H9 (cell line): ENCODE measurements at regions not wholly inside any gene's neighbourhood (a gene's known extent, or its start where the extent isn't known, plus 50 kb on each side); places are given as distances from the start of the nearest gene placed in this dataset.

Source experiments
- DNase-seq: peaks from one replicate; pipeline ENCODE4 v3.0.0-alpha.2; 2017
- H2AFZ ChIP-seq: one replicate; pipeline ENCODE4 v1.6.1; 2013; ENCODE audit warnings: mild to moderate bottlenecking, low read length, control low read depth, moderate library complexity
- H2AK5ac ChIP-seq: 2 replicates; pipeline ENCODE4 v1.6.1; 2013; ENCODE audit warnings: low read length, control low read depth, mixed read lengths; ENCODE audit not compliant: insufficient read length
- H2BK120ac ChIP-seq: one replicate; pipeline ENCODE4 v1.6.1; 2013; ENCODE audit warnings: low read depth, mild to moderate bottlenecking, low read length, control low read depth, inconsistent platforms; ENCODE audit not compliant: poor library complexity, severe bottlenecking
- H2BK12ac ChIP-seq: 2 replicates; pipeline ENCODE4 v1.6.1; 2013; ENCODE audit warnings: low read length, control low read depth, mixed read lengths, low read depth; ENCODE audit not compliant: insufficient read length
- H2BK15ac ChIP-seq: 2 replicates; pipeline ENCODE4 v1.6.1; 2013; ENCODE audit warnings: low read depth, low read length, control low read depth
- H2BK20ac ChIP-seq: one replicate; pipeline ENCODE4 v1.6.1; 2013; ENCODE audit warnings: low read depth, mild to moderate bottlenecking, low read length, control low read depth, inconsistent platforms; ENCODE audit not compliant: poor library complexity, severe bottlenecking
- H2BK5ac ChIP-seq: 2 replicates; pipeline ENCODE4 v1.6.1; 2013; ENCODE audit warnings: low read length, control low read depth, mixed read lengths; ENCODE audit not compliant: insufficient read length
- H3K14ac ChIP-seq: 2 replicates; pipeline ENCODE4 v1.6.1; 2013; ENCODE audit warnings: low read length, control low read depth; ENCODE audit not compliant: insufficient read depth
- H3K18ac ChIP-seq: 2 replicates; pipeline ENCODE4 v1.6.1; 2013; ENCODE audit warnings: low read depth, mild to moderate bottlenecking, mixed read lengths, low read length, control low read depth; ENCODE audit not compliant: insufficient read length
- H3K23ac ChIP-seq: 2 replicates; pipeline ENCODE4 v1.6.1; 2013; ENCODE audit warnings: low read length, control low read depth, mixed read lengths, low read depth; ENCODE audit not compliant: insufficient read length
- H3K23me2 ChIP-seq: 2 replicates; pipeline ENCODE4 v1.6.1; 2013; ENCODE audit warnings: low read depth, mild to moderate bottlenecking, mixed read lengths, low read length, control low read depth; ENCODE audit not compliant: insufficient read length, poor library complexity, severe bottlenecking
- H3K27ac ChIP-seq: 2 replicates; pipeline ENCODE4 v1.5.1; 2013; ENCODE audit warnings: low read length, control low read depth, mixed read lengths, low read depth; ENCODE audit not compliant: insufficient read length
- H3K27me3 ChIP-seq: 2 replicates; pipeline ENCODE4 v1.6.1; 2013; ENCODE audit warnings: low read length, control low read depth, inconsistent platforms; ENCODE audit not compliant: insufficient read depth
- H3K4ac ChIP-seq: 2 replicates; pipeline ENCODE4 v1.6.1; 2013; ENCODE audit warnings: low read depth, mild to moderate bottlenecking, control low read depth, inconsistent platforms, low read length, moderate library complexity
- H3K4me1 ChIP-seq: 2 replicates; pipeline ENCODE4 v1.6.1; 2013; ENCODE audit warnings: low read length, control low read depth, inconsistent platforms; ENCODE audit not compliant: insufficient read depth
- H3K4me2 ChIP-seq: 2 replicates; pipeline ENCODE4 v1.6.1; 2013; ENCODE audit warnings: low read length, control low read depth, mixed read lengths; ENCODE audit not compliant: insufficient read length, insufficient read depth
- H3K56ac ChIP-seq: 2 replicates; pipeline ENCODE4 v1.6.1; 2013; ENCODE audit warnings: low read depth, mild to moderate bottlenecking, mixed read lengths, low read length, control low read depth; ENCODE audit not compliant: insufficient read length
- H3K79me1 ChIP-seq: 2 replicates; pipeline ENCODE4 v1.6.1; 2013; ENCODE audit warnings: low read depth, mild to moderate bottlenecking, moderate library complexity, low read length, control low read depth, inconsistent platforms; ENCODE audit not compliant: insufficient read depth, poor library complexity, severe bottlenecking
- H3K79me2 ChIP-seq: 2 replicates; pipeline ENCODE4 v1.6.1; 2013; ENCODE audit warnings: low read length, control low read depth, inconsistent platforms; ENCODE audit not compliant: insufficient read depth
- H3K9ac ChIP-seq: 2 replicates; pipeline ENCODE4 v1.6.1; 2013; ENCODE audit warnings: low read length, control low read depth, mixed read lengths; ENCODE audit not compliant: insufficient read length; ENCODE audit errors: extremely low read depth
- H3K9me3 ChIP-seq: one replicate; pipeline ENCODE4 v1.6.1; 2013; ENCODE audit warnings: low read depth, low read length, inconsistent platforms; ENCODE audit not compliant: control insufficient read depth
- H3T11ph ChIP-seq: one replicate; pipeline ENCODE4 v1.6.1; 2013; ENCODE audit warnings: mild to moderate bottlenecking, low read length, control low read depth, inconsistent platforms
- H4K20me1 ChIP-seq: one replicate; pipeline ENCODE4 v1.6.1; 2013; ENCODE audit not compliant: control insufficient read depth, insufficient read length, insufficient read depth
- H4K5ac ChIP-seq: 2 replicates; pipeline ENCODE4 v1.6.1; 2013; ENCODE audit warnings: low read depth, mild to moderate bottlenecking, mixed read lengths, low read length, control low read depth; ENCODE audit not compliant: insufficient read length
- H4K8ac ChIP-seq: replicated peaks from 2 replicates; pipeline ENCODE4 v1.6.1; 2013; ENCODE audit warnings: low read length, control low read depth, mixed read lengths, low read depth; ENCODE audit not compliant: insufficient read length
- H4K91ac ChIP-seq: 2 replicates; pipeline ENCODE4 v1.6.1; 2013; ENCODE audit warnings: low read depth, mild to moderate bottlenecking, moderate library complexity, mixed read lengths, low read length, control low read depth; ENCODE audit not compliant: insufficient read length
- H3K27ac Mint-ChIP-seq, 3 experiments: 2 replicates in 2 of 3; 3 replicates in 1 of 3; pipeline ENCODE4 v1.8.0; 2020 to 2021; ENCODE audit warnings: mixed read lengths in 3 of 3, mild to moderate bottlenecking in 1 of 3, moderate library complexity in 1 of 3
- H3K27me3 Mint-ChIP-seq: 2 replicates; pipeline ENCODE4 v1.8.0; 2021; ENCODE audit warnings: low read depth, mild to moderate bottlenecking, moderate library complexity, mixed read lengths
- H3K36me3 Mint-ChIP-seq, 3 experiments: 2 replicates in 2 of 3; 3 replicates in 1 of 3; pipeline ENCODE4 v1.8.0; 2020 to 2021; ENCODE audit warnings: low read depth in 3 of 3, mixed read lengths in 3 of 3; ENCODE audit not compliant: insufficient read depth in 1 of 3
- H3K4me1 Mint-ChIP-seq, 2 experiments: 2 replicates each; pipeline ENCODE4 v1.8.0; 2020; ENCODE audit warnings: mixed read lengths in 2 of 2
- H3K4me3 Mint-ChIP-seq, 2 experiments: 2 replicates in 1 of 2; 3 replicates in 1 of 2; pipeline ENCODE4 v1.8.0; 2020 to 2021; ENCODE audit warnings: mild to moderate bottlenecking in 2 of 2, mixed read lengths in 2 of 2, moderate library complexity in 1 of 2
- H3K9me3 Mint-ChIP-seq, 2 experiments: 2 replicates in 1 of 2; 3 replicates in 1 of 2; pipeline ENCODE4 v1.8.0; 2020; ENCODE audit warnings: mild to moderate bottlenecking in 2 of 2, mixed read lengths in 2 of 2, moderate library complexity in 1 of 2
- CTCF ChIP-seq: fragments of 200-600 bp; sonication (generic); conservative IDR thresholded peaks from 3 replicates; pipeline ENCODE4 v1.8.0; 2021; ENCODE audit warnings: antibody characterized with exemption, mild to moderate bottlenecking

GRCh38 chr4:123819362-123820035, 422.9 kb downstream of the SPRY1 start:
- no peaks in the 10 kb centered on the region for H3K27me3 ChIP-seq
- H4K91ac ChIP-seq: no peak overlapping the region
- H2AFZ ChIP-seq: no peak overlapping the region
- no peak overlapping the region for H3K14ac ChIP-seq
- no peak overlapping the region for H3K4me3 Mint-ChIP-seq
- no peak overlapping the region for H2BK5ac ChIP-seq
- H3K27ac ChIP-seq: no peak overlapping the region
- no peak overlapping the region for H2BK120ac ChIP-seq
- H3T11ph ChIP-seq: no peak overlapping the region
- no peak overlapping the region for H3K56ac ChIP-seq
- peaks cover 8 to 11% of the 10 kb centered on the region in 2 experiments for H3K9me3 Mint-ChIP-seq
- H4K5ac ChIP-seq: no peak overlapping the region
- no peak overlapping the region for H3K4me2 ChIP-seq
- no peak overlapping the region for H3K27ac Mint-ChIP-seq
- no peak for TF ChIP-seq CTCF
- no peaks in the 10 kb centered on the region for H3K23me2 ChIP-seq
- H3K79me2 ChIP-seq: no peaks in the 10 kb centered on the region
- H2AK5ac ChIP-seq: no peak overlapping the region
- no peaks in the 10 kb centered on the region; the same call in 1 of the 2 replicates for H3K27me3 Mint-ChIP-seq
- H3K18ac ChIP-seq: no peak overlapping the region
- H3K23ac ChIP-seq: no peak overlapping the region
- H4K8ac ChIP-seq: no peak overlapping the region
- no peak overlapping the region for H3K9ac ChIP-seq
- no peak for DNase-seq
- H3K79me1 ChIP-seq: no peaks in the 10 kb centered on the region
- H2BK20ac ChIP-seq: no peak overlapping the region
- peaks cover 10 to 23% of the 10 kb centered on the region in 2 experiments for H3K4me1 Mint-ChIP-seq
- H3K9me3 ChIP-seq: no peaks in the 10 kb centered on the region
- no peak overlapping the region for H2BK15ac ChIP-seq
- H3K4ac ChIP-seq: no peak overlapping the region
- H3K4me1 ChIP-seq: no peaks in the 10 kb centered on the region; the same call in 1 of the 2 replicates
- H3K36me3 Mint-ChIP-seq: peaks cover 0 to 22% (median 5%) of the 10 kb centered on the region in 3 experiments; a peak in 5 of 7 replicates
- no peaks in the 10 kb centered on the region for H4K20me1 ChIP-seq
- H2BK12ac ChIP-seq: no peak overlapping the region
